Hepatocyte (in vitro differentiated cells): ENCODE measurements at regions not wholly inside any gene's neighbourhood (a gene's known extent, or its start where the extent isn't known, plus 50 kb on each side); places are given as distances from the start of the nearest gene placed in this dataset.
"Not testable (repeated sequence)": the region's sequence is repeated elsewhere in the genome, so short reads cannot be mapped to it uniquely, and the experiment has no call there.

Experiments
- DNase-seq: peaks from one replicate; pipeline ENCODE4 v3.0.0-alpha.2; 2016; ENCODE audit warnings: low spot score
- H2AFZ ChIP-seq: fragments of 200-600 bp; sonication (generic); 2 replicates; pipeline ENCODE4 v1.6.0; 2016; ENCODE audit warnings: antibody characterized with exemption, mild to moderate bottlenecking
- H3K27ac ChIP-seq: fragments of 200-600 bp; sonication (generic); 2 replicates; pipeline ENCODE4 v1.5.1; 2016; ENCODE audit warnings: mild to moderate bottlenecking
- H3K27me3 ChIP-seq: fragments of 200-600 bp; sonication (generic); 2 replicates; pipeline ENCODE4 v1.6.1; 2016
- H3K36me3 ChIP-seq: fragments of 200-600 bp; sonication (generic); replicated peaks from 2 replicates; pipeline ENCODE4 v1.5.1; 2016; ENCODE audit warnings: low read depth; ENCODE audit not compliant: insufficient read depth
- H3K4me1 ChIP-seq: fragments of 200-600 bp; sonication (generic); 2 replicates; pipeline ENCODE4 v1.5.1; 2016; ENCODE audit warnings: mild to moderate bottlenecking, moderate library complexity; ENCODE audit not compliant: insufficient read depth
- H3K4me2 ChIP-seq: fragments of 200-600 bp; sonication (generic); 2 replicates; pipeline ENCODE4 v1.6.0; 2016
- H3K4me3 ChIP-seq: fragments of 200-600 bp; sonication (generic); 2 replicates; pipeline ENCODE4 v1.5.1; 2016; ENCODE audit warnings: mild to moderate bottlenecking
- H3K79me2 ChIP-seq: fragments of 200-600 bp; sonication (generic); 2 replicates; pipeline ENCODE4 v1.6.0; 2017; ENCODE audit warnings: mild to moderate bottlenecking
- H3K9me2 ChIP-seq: fragments of 200-600 bp; sonication (generic); replicated peaks from 2 replicates; pipeline ENCODE4 v1.6.0; 2017; ENCODE audit warnings: mild to moderate bottlenecking; ENCODE audit not compliant: insufficient read depth
- H3K9me3 ChIP-seq: fragments of 200-600 bp; sonication (generic); 2 replicates; pipeline ENCODE4 v1.5.1; 2016; ENCODE audit warnings: low read depth, mild to moderate bottlenecking
- H4K20me1 ChIP-seq: fragments of 200-600 bp; sonication (generic); 2 replicates; pipeline ENCODE4 v1.6.0; 2016; ENCODE audit warnings: mild to moderate bottlenecking; ENCODE audit not compliant: insufficient read depth, poor library complexity, severe bottlenecking
- EZH2 ChIP-seq: fragments of 200-600 bp; sonication (generic); IDR thresholded peaks from 2 replicates; pipeline ENCODE4 v1.6.1; 2016; ENCODE audit warnings: antibody characterized with exemption, mild to moderate bottlenecking, borderline replicate concordance
- EZH2phosphoT487 ChIP-seq: fragments of 200-600 bp; sonication (generic); IDR thresholded peaks from one replicate; pipeline ENCODE4 v1.6.1; 2018; ENCODE audit warnings: antibody characterized with exemption, mild to moderate bottlenecking, low read depth, moderate library complexity; ENCODE audit not compliant: unreplicated experiment, severe bottlenecking
- WGBS: methylation state at CpG from one replicate; pipeline ENCODE4 v1.1.6; 2016; ENCODE audit warnings: low lambda C conversion rate; ENCODE audit errors: missing lambda C conversion rate; 5-methylcytosine and 5-hydroxymethylcytosine counted together
- TF ChIP-seq, protein P1 (sequence below): fragments of 200-600 bp; sonication (generic); IDR thresholded peaks from 2 replicates; pipeline ENCODE4 v1.5.1; 2016; ENCODE audit warnings: antibody characterized with exemption, mild to moderate bottlenecking; ENCODE audit not compliant: poor library complexity

DNA sequence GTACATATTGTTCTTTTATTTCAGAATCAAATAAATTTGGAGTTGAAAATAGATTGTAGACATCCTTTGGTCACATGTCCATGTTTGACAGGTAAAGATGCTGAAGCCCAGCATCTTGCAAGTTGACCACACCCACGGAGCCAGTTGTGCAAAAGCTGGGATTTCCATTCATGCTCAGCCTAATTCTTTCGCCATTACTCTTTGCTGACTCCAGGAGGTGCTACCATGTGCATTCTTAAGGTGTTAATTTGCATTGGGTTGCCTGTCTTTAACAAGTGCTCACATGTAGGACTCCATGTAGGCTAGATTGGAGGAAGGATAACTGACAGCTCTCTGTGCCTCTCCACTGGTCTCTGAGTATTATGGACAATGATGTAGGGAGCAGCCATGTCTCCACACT lies 660.7 kb downstream of the LMO4 start:
- Histone ChIP-seq H3K4me1 (no peaks in the 10 kb centered on the region), H2AFZ (no peak overlapping the region), H3K9me2 (no peaks in the 10 kb centered on the region), H3K79me2 (no peaks in the 10 kb centered on the region), H3K36me3 (no peaks in the 10 kb centered on the region), H3K9me3 (no peaks in the 10 kb centered on the region), H3K27ac (no peak overlapping the region), H4K20me1 (no peaks in the 10 kb centered on the region), H3K4me3 (no peak overlapping the region), H3K4me2 (no peak overlapping the region), H3K27me3 (no peaks in the 10 kb centered on the region)
- DNase-seq = no peak
- 91% methylated on average over 2 of the region's 2 CpGs for WGBS
- TF ChIP-seq EZH2phosphoT487 (no peak), EZH2 (no peak)
- TF ChIP-seq, protein P1, sequence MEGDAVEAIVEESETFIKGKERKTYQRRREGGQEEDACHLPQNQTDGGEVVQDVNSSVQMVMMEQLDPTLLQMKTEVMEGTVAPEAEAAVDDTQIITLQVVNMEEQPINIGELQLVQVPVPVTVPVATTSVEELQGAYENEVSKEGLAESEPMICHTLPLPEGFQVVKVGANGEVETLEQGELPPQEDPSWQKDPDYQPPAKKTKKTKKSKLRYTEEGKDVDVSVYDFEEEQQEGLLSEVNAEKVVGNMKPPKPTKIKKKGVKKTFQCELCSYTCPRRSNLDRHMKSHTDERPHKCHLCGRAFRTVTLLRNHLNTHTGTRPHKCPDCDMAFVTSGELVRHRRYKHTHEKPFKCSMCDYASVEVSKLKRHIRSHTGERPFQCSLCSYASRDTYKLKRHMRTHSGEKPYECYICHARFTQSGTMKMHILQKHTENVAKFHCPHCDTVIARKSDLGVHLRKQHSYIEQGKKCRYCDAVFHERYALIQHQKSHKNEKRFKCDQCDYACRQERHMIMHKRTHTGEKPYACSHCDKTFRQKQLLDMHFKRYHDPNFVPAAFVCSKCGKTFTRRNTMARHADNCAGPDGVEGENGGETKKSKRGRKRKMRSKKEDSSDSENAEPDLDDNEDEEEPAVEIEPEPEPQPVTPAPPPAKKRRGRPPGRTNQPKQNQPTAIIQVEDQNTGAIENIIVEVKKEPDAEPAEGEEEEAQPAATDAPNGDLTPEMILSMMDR = no peak

DNA sequence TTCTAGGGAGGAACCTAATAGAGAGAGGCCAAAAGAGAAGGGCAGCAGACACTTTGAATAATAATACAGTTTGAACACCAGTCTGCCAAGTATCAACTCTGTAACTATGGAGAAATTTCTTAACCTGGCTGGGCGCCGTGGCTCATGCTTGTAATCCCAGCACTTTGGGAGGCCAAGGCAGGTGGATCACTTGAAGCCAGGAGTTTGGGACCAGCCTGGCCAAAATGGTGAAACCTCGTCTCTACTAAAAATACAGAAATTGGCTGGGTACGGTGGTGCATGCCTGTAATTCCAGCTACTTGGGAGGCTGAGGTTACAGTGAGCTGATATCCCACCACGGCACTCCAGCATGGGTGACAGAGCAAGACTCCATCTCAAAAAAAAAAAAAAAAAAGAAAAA lies 663.9 kb downstream of the LMO4 start:
- not testable (repeated sequence) for H3K4me2 ChIP-seq, H3K4me1 ChIP-seq

DNA sequence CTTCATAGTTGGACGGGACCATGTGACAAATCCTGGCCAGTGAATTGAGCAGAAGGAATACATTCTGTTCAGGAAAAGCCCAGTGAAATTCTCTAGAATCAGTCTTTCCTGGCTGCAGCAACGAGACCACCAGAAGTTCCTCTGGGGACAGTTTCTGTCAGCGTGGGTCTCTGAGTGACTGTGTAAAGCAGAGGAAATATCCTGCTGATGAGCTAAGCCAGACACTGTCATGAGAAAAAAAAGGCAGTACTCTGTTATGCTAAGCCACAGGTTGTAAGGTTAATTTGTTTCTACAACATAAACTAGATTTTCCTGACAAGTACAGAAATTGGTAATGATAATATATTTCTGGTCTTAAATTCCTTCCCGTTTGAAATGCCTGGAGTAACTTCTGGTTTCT lies 664.4 kb downstream of the LMO4 start:
- Histone ChIP-seq H3K4me3 (no peak overlapping the region), H3K79me2 (no peaks in the 10 kb centered on the region), H3K4me1 (no peaks in the 10 kb centered on the region), H4K20me1 (no peaks in the 10 kb centered on the region), H3K36me3 (no peaks in the 10 kb centered on the region), H2AFZ (no peak overlapping the region), H3K4me2 (no peak overlapping the region), H3K9me3 (no peaks in the 10 kb centered on the region), H3K27ac (no peak overlapping the region), H3K27me3 (no peaks in the 10 kb centered on the region), H3K9me2 (no peaks in the 10 kb centered on the region)
- no peak for DNase-seq
- TF ChIP-seq EZH2 = no peak
- no peak for TF ChIP-seq EZH2phosphoT487
- TF ChIP-seq, protein P1 = no peak
- 60% methylated on average over 4 of the region's 4 CpGs for WGBS

More for the DNA sequence above, 663.9 kb downstream of the LMO4 start:
- not testable (repeated sequence) for H2AFZ ChIP-seq, H3K79me2 ChIP-seq, H3K4me3 ChIP-seq, H4K20me1 ChIP-seq, DNase-seq, H3K27ac ChIP-seq, H3K36me3 ChIP-seq, H3K9me2 ChIP-seq, H3K9me3 ChIP-seq, H3K27me3 ChIP-seq
- whole genome bisulfite sequencing = 89% methylated on average over 4 of the region's 5 CpGs

DNA sequence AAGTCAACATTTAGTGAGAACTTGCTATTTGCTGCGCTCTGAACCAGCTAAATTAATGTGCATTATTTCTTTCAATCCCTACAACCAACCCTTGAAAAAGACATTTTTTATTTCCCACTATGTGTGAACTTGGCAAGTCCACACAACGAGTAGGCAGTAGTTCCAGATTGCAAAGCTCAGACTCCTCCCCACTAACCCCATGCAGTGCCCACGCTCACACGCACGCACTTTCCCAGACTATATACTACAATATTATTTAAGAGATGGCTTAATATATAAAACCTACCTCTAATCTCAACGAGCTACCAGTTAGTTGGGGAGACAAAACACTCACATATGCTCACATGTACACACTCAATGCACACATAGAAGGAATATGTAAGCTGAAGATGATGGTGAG lies 671.2 kb downstream of the LMO4 start:
- H3K27me3 ChIP-seq = no peaks in the 10 kb centered on the region
- no peak overlapping the region for H3K4me3 ChIP-seq
- H3K9me2 ChIP-seq = no peaks in the 10 kb centered on the region
- 96% methylated on average over 6 of the region's 6 CpGs for WGBS
- no peak overlapping the region for H3K27ac ChIP-seq
- H3K79me2 ChIP-seq = no peaks in the 10 kb centered on the region
- H2AFZ ChIP-seq = no peak overlapping the region
- H4K20me1 ChIP-seq = no peaks in the 10 kb centered on the region
- H3K4me2 ChIP-seq = no peak overlapping the region
- no peak for DNase-seq
- H3K9me3 ChIP-seq = no peaks in the 10 kb centered on the region
- no peaks in the 10 kb centered on the region for H3K36me3 ChIP-seq
- peaks cover 13% of the 10 kb centered on the region for H3K4me1 ChIP-seq
- no peak for TF ChIP-seq EZH2
- no peak for TF ChIP-seq EZH2phosphoT487
- TF ChIP-seq, protein P1 = no peak
